A673 (cell line): ENCODE measurements at regions not wholly inside any gene's neighbourhood (a gene's known extent, or its start where the extent isn't known, plus 50 kb on each side); places are given as distances from the start of the nearest gene placed in this dataset.

Experiments used
- BruUV-seq: library from RNA; stranded (reverse); fragments of 400-500 nt; replicated peaks from 2 replicates; lab custom pipeline; 2021; lab: Mats Ljungman, UMichigan
- CTCF ChIA-PET: fragments of 300-600 bp; sonication (Branson Sonifier 250); formaldehyde crosslinking; loops from one replicate; lab custom pipeline; 2022; ENCODE audit warnings: antibody characterized with exemption; lab: Charles Lee
- POLR2A ChIA-PET: fragments of 300-600 bp; sonication (Branson Sonifier 250); formaldehyde crosslinking; loops from one replicate; lab custom pipeline; 2022; ENCODE audit warnings: antibody characterized with exemption; ENCODE audit not compliant: low non-redundant PET; lab: Charles Lee
- DNase-seq: peaks from one replicate; pipeline ENCODE4 v3.0.0-alpha.2; 2015; ENCODE audit warnings: low spot score
- H3K27ac ChIP-seq: fragments of 200-600 bp; sonication (generic); 2 replicates; pipeline ENCODE4 v1.5.1; 2016; ENCODE audit warnings: mixed run types, low read depth, mild to moderate bottlenecking, mixed read lengths, antibody characterized with exemption, low read length; ENCODE audit not compliant: poor library complexity, severe bottlenecking
- H3K27me3 ChIP-seq: fragments of 200-600 bp; sonication (generic); replicated peaks from 2 replicates; pipeline ENCODE4 v1.6.1; 2017; ENCODE audit warnings: mixed run types, low read depth, mild to moderate bottlenecking, mixed read lengths, antibody characterized with exemption, low read length; ENCODE audit not compliant: insufficient read depth, poor library complexity
- H3K36me3 ChIP-seq: fragments of 200-600 bp; sonication (generic); 2 replicates; pipeline ENCODE4 v1.6.1; 2016; ENCODE audit warnings: mixed run types, mild to moderate bottlenecking, mixed read lengths, antibody characterized with exemption, low read length; ENCODE audit not compliant: insufficient read depth, poor library complexity, severe bottlenecking
- H3K4me1 ChIP-seq: fragments of 200-600 bp; sonication (generic); 2 replicates; pipeline ENCODE4 v1.6.1; 2017; ENCODE audit warnings: mixed run types, mild to moderate bottlenecking, mixed read lengths, antibody characterized with exemption, low read length; ENCODE audit not compliant: insufficient read depth, poor library complexity, severe bottlenecking
- H3K4me3 ChIP-seq: fragments of 200-600 bp; sonication (generic); 2 replicates; pipeline ENCODE4 v1.5.1; 2016; ENCODE audit warnings: low read depth, mixed run types, mild to moderate bottlenecking, mixed read lengths, low read length; ENCODE audit not compliant: poor library complexity, severe bottlenecking
- H3K9me3 ChIP-seq: fragments of 200-600 bp; sonication (generic); 2 replicates; pipeline ENCODE4 v1.6.1; 2016; ENCODE audit warnings: mixed run types, low read depth, mild to moderate bottlenecking, mixed read lengths, antibody characterized with exemption, low read length; ENCODE audit not compliant: poor library complexity, severe bottlenecking
- EZH2 ChIP-seq: fragments of 200-600 bp; sonication (generic); IDR thresholded peaks from 2 replicates; pipeline ENCODE4 v1.6.1; 2017; ENCODE audit warnings: borderline replicate concordance, low read depth, mild to moderate bottlenecking, mixed read lengths, antibody characterized with exemption, low read length; ENCODE audit not compliant: poor library complexity, severe bottlenecking
- intact Hi-C: fragments of 100-400 bp; cut with micrococcal nuclease; formaldehyde crosslinking; loops from one replicate; pipeline ENCODE4 v1.10.0; 2022; ENCODE audit not compliant: unreplicated experiment
- TF ChIP-seq, protein P1 (sequence below): fragments of 300-800, 200-600 bp; sonication (generic); conservative IDR thresholded peaks from 2 replicates; pipeline ENCODE4 v1.5.1; 2017; ENCODE audit warnings: low read depth, mild to moderate bottlenecking, antibody characterized with exemption, low read length, moderate library complexity, mixed read lengths

- intact Hi-C loops: no loop called here
- TF ChIP-seq, protein P1, sequence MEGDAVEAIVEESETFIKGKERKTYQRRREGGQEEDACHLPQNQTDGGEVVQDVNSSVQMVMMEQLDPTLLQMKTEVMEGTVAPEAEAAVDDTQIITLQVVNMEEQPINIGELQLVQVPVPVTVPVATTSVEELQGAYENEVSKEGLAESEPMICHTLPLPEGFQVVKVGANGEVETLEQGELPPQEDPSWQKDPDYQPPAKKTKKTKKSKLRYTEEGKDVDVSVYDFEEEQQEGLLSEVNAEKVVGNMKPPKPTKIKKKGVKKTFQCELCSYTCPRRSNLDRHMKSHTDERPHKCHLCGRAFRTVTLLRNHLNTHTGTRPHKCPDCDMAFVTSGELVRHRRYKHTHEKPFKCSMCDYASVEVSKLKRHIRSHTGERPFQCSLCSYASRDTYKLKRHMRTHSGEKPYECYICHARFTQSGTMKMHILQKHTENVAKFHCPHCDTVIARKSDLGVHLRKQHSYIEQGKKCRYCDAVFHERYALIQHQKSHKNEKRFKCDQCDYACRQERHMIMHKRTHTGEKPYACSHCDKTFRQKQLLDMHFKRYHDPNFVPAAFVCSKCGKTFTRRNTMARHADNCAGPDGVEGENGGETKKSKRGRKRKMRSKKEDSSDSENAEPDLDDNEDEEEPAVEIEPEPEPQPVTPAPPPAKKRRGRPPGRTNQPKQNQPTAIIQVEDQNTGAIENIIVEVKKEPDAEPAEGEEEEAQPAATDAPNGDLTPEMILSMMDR: no peak
- TF ChIP-seq EZH2: no peak
- ChIA-PET CTCF (no interaction called here), POLR2A (no interaction called here)
- peaks cover 8% of the 10 kb centered on the region for H3K4me1 ChIP-seq
- H3K36me3 ChIP-seq: no peaks in the 10 kb centered on the region
- no peaks in the 10 kb centered on the region for H3K27me3 ChIP-seq
- no peak overlapping the region for H3K27ac ChIP-seq
- no peak for DNase-seq
- no TSS peak for BruUV-seq
- H3K4me3 ChIP-seq: no peak overlapping the region
- peaks cover 29% of the 10 kb centered on the region for H3K9me3 ChIP-seq
Measured at GRCh38 chr6:82488403-82488802, 124.8 kb downstream of the TPBG start.

GRCh38 chr6:82492134-82492533 is 128.5 kb downstream of the TPBG start:
- H3K27me3 ChIP-seq: no peaks in the 10 kb centered on the region
- peaks cover 14% of the 10 kb centered on the region for H3K9me3 ChIP-seq
- TF ChIP-seq, protein P1: no peak
- TF ChIP-seq EZH2: no peak
- intact Hi-C loops: no loop called here
- H3K4me3 ChIP-seq: no peak overlapping the region
- DNase-seq: no peak
- ChIA-PET POLR2A (no interaction called here), CTCF (no interaction called here)
- no peaks in the 10 kb centered on the region for H3K36me3 ChIP-seq
- no TSS peak for BruUV-seq
- H3K27ac ChIP-seq: no peak overlapping the region
- peaks cover 17% of the 10 kb centered on the region for H3K4me1 ChIP-seq

- no peak overlapping the region for H3K4me3 ChIP-seq
- intact Hi-C loops: no loop called here
- TF ChIP-seq, protein P1: no peak
- TF ChIP-seq EZH2: no peak
- H3K36me3 ChIP-seq: no peaks in the 10 kb centered on the region
- peaks cover 2% of the 10 kb centered on the region for H3K9me3 ChIP-seq
- BruUV-seq: no TSS peak
- CTCF ChIA-PET: no interaction called here
- no peak for DNase-seq
- H3K4me1 ChIP-seq: peaks cover 17% of the 10 kb centered on the region
- H3K27me3 ChIP-seq: no peaks in the 10 kb centered on the region
- no peak overlapping the region for H3K27ac ChIP-seq
- POLR2A ChIA-PET: no interaction called here
Measured at GRCh38 chr6:82493467-82493866, 129.8 kb downstream of the TPBG start.
